GM23248 (cell line): ENCODE measurements at regions not wholly inside any gene's neighbourhood (a gene's known extent, or its start where the extent isn't known, plus 50 kb on each side); places are given as distances from the start of the nearest gene placed in this dataset.

Source experiments
- DNase-seq: peaks from one replicate; pipeline ENCODE4 v3.0.0-alpha.2; 2015
- H2AFZ ChIP-seq: fragments of 200-600 bp; sonication (generic); 2 replicates; pipeline ENCODE4 v1.6.1; 2016; ENCODE audit warnings: antibody characterized with exemption
- H3F3A ChIP-seq: fragments of 200-600 bp; sonication (generic); 2 replicates; pipeline ENCODE4 v1.6.1; 2016; ENCODE audit warnings: mild to moderate bottlenecking, antibody characterized with exemption, mixed run types; ENCODE audit not compliant: insufficient read depth
- H3K27ac ChIP-seq: fragments of 200-600 bp; sonication (generic); 2 replicates; pipeline ENCODE4 v1.5.1; 2016; ENCODE audit warnings: mild to moderate bottlenecking
- H3K27me3 ChIP-seq: fragments of 200-600 bp; sonication (generic); replicated peaks from 2 replicates; pipeline ENCODE4 v1.6.1; 2016; ENCODE audit warnings: mild to moderate bottlenecking; ENCODE audit not compliant: insufficient read depth
- H3K36me3 ChIP-seq: fragments of 200-600 bp; sonication (generic); 2 replicates; pipeline ENCODE4 v1.6.1; 2016; ENCODE audit warnings: low read depth, mild to moderate bottlenecking
- H3K4me1 ChIP-seq: fragments of 200-600 bp; sonication (generic); 2 replicates; pipeline ENCODE4 v1.6.1; 2016; ENCODE audit warnings: mild to moderate bottlenecking; ENCODE audit not compliant: insufficient read depth
- H3K4me2 ChIP-seq: fragments of 200-600 bp; sonication (generic); one replicate; pipeline ENCODE4 v1.6.1; 2016; ENCODE audit warnings: mild to moderate bottlenecking; ENCODE audit not compliant: unreplicated experiment
- H3K4me3 ChIP-seq: fragments of 200-600 bp; sonication (generic); 2 replicates; pipeline ENCODE4 v1.5.1; 2016; ENCODE audit warnings: mild to moderate bottlenecking
- H3K79me2 ChIP-seq: fragments of 200-600 bp; sonication (generic); 2 replicates; pipeline ENCODE4 v1.6.1; 2016; ENCODE audit warnings: mild to moderate bottlenecking; ENCODE audit not compliant: insufficient read depth
- H3K9ac ChIP-seq: fragments of 200-600 bp; sonication (generic); 2 replicates; pipeline ENCODE4 v1.6.1; 2016; ENCODE audit warnings: mild to moderate bottlenecking
- H3K9me2 ChIP-seq: fragments of 200-600 bp; sonication (generic); 2 replicates; pipeline ENCODE4 v1.6.1; 2016; ENCODE audit warnings: mixed run types, mild to moderate bottlenecking, moderate library complexity; ENCODE audit not compliant: insufficient read depth
- H3K9me3 ChIP-seq: fragments of 200-600 bp; sonication (generic); one replicate; pipeline ENCODE4 v1.6.1; 2017; ENCODE audit warnings: low read depth
- H4K20me1 ChIP-seq: fragments of 200-600 bp; sonication (generic); 2 replicates; pipeline ENCODE4 v1.6.0; 2016; ENCODE audit not compliant: insufficient read depth
- EZH2 ChIP-seq: fragments of 200-600 bp; sonication (generic); IDR thresholded peaks from 2 replicates; pipeline ENCODE4 v1.6.1; 2018; ENCODE audit warnings: antibody characterized with exemption, mild to moderate bottlenecking; ENCODE audit not compliant: insufficient read depth, poor library complexity, severe bottlenecking
- EZH2phosphoT487 ChIP-seq: fragments of 200-600 bp; sonication (generic); IDR thresholded peaks from 2 replicates; pipeline ENCODE4 v1.6.1; 2018; ENCODE audit warnings: antibody characterized with exemption, moderate library complexity, mild to moderate bottlenecking, low read depth; ENCODE audit not compliant: insufficient read depth
- WGBS, 2 experiments: methylation state at CpG; one replicate each; pipeline ENCODE4 v1.1.6; 2015 to 2017; ENCODE audit warnings: low lambda C conversion rate in 2 of 2, low coverage in 1 of 2; ENCODE audit errors: missing lambda C conversion rate in 2 of 2; 5-methylcytosine and 5-hydroxymethylcytosine counted together
- in situ Hi-C: fragments of 300-500 bp; cut with MboI; formaldehyde crosslinking; loops from 2 replicates; pipeline ENCODE4 v1.15.0; 2020

- no peak for TF ChIP-seq EZH2
- TF ChIP-seq EZH2phosphoT487, result no peak
- Histone ChIP-seq H3K36me3 (no peaks in the 10 kb centered on the region), H3K9ac (no peak overlapping the region), H3K27ac (no peak overlapping the region), H3K9me3 (no peaks in the 10 kb centered on the region), H3F3A (no peaks in the 10 kb centered on the region), H2AFZ (no peak overlapping the region), H4K20me1 (no peaks in the 10 kb centered on the region), H3K4me1 (no peaks in the 10 kb centered on the region), H3K4me3 (no peak overlapping the region), H3K27me3 (no peaks in the 10 kb centered on the region), H3K79me2 (no peaks in the 10 kb centered on the region), H3K4me2 (no peak overlapping the region), H3K9me2 (no peaks in the 10 kb centered on the region)
- 7% methylated on average over 4 to 5 of the region's 5 CpGs for WGBS, 2 experiments
- in situ Hi-C loops, result no loop called here
- no peak for DNase-seq
Measured at GRCh38 chr2:136436936-136437335, 319.0 kb upstream of the CXCR4 start.

- Histone ChIP-seq H3K4me1 (no peaks in the 10 kb centered on the region), H3K4me3 (no peak overlapping the region), H3K4me2 (no peak overlapping the region), H3K36me3 (no peaks in the 10 kb centered on the region), H3K27me3 (no peaks in the 10 kb centered on the region), H4K20me1 (no peaks in the 10 kb centered on the region), H3K79me2 (no peaks in the 10 kb centered on the region), H3F3A (no peaks in the 10 kb centered on the region), H3K9ac (no peak overlapping the region), H3K27ac (no peak overlapping the region), H2AFZ (no peak overlapping the region), H3K9me2 (no peaks in the 10 kb centered on the region), H3K9me3 (no peaks in the 10 kb centered on the region)
- TF ChIP-seq EZH2 (no peak), EZH2phosphoT487 (no peak)
- in situ Hi-C loops, result no loop called here
- no peak for DNase-seq
- WGBS, 2 experiments, result 6 to 9% methylated on average over 5 of the region's 5 CpGs
Measured at GRCh38 chr2:136434251-136434715, 316.3 kb upstream of the CXCR4 start.

GRCh38 chr2:136433261-136433660, 315.3 kb upstream of the CXCR4 start:
- no peak for DNase-seq
- Histone ChIP-seq H3K9me3 (no peaks in the 10 kb centered on the region), H3K9me2 (no peaks in the 10 kb centered on the region), H3K4me1 (no peaks in the 10 kb centered on the region), H3K36me3 (no peaks in the 10 kb centered on the region), H3K4me2 (no peak overlapping the region), H3K9ac (no peak overlapping the region), H2AFZ (no peak overlapping the region), H3K79me2 (no peaks in the 10 kb centered on the region), H3K27me3 (no peaks in the 10 kb centered on the region), H4K20me1 (no peaks in the 10 kb centered on the region), H3K27ac (no peak overlapping the region), H3F3A (no peaks in the 10 kb centered on the region), H3K4me3 (no peak overlapping the region)
- WGBS, 2 experiments, result 53 to 64% methylated on average over 3 of the region's 3 CpGs
- TF ChIP-seq EZH2phosphoT487 (no peak), EZH2 (no peak)
- in situ Hi-C loops, result no loop called here

- no peak overlapping the region; the same call in 1 of the 2 replicates for H2AFZ ChIP-seq
- peaks cover 8% of the 10 kb centered on the region for H3K27me3 ChIP-seq
- H3K9me2 ChIP-seq, result no peaks in the 10 kb centered on the region
- H3K4me2 ChIP-seq, result no peak overlapping the region
- H4K20me1 ChIP-seq, result no peaks in the 10 kb centered on the region
- no peaks in the 10 kb centered on the region for H3F3A ChIP-seq
- H3K27ac ChIP-seq, result no peak overlapping the region
- no peaks in the 10 kb centered on the region for H3K4me1 ChIP-seq
- 46 to 49% methylated on average over 7 of the region's 7 CpGs for WGBS, 2 experiments
- no peaks in the 10 kb centered on the region for H3K79me2 ChIP-seq
- in situ Hi-C loops, result loop anchor here (10.0 kb wide), 1 partner anchor 1411 kb away; no protein-coding TSS in a partner anchor
- H3K9ac ChIP-seq, result no peak overlapping the region
- H3K36me3 ChIP-seq, result no peaks in the 10 kb centered on the region
- no peak for DNase-seq
- H3K4me3 ChIP-seq, result no peak overlapping the region
- TF ChIP-seq EZH2phosphoT487 (no peak), EZH2 (no peak)
- H3K9me3 ChIP-seq, result no peaks in the 10 kb centered on the region
Measured at GRCh38 chr2:136424112-136424511, 306.2 kb upstream of the CXCR4 start.

GRCh38 chr2:136423516-136423996, 305.6 kb upstream of the CXCR4 start:
- DNase-seq, result peak; percentile 84
- no peak for TF ChIP-seq EZH2
- no peak for TF ChIP-seq EZH2phosphoT487
- no peaks in the 10 kb centered on the region for H4K20me1 ChIP-seq
- no peaks in the 10 kb centered on the region for H3K9me2 ChIP-seq
- H3F3A ChIP-seq, result no peaks in the 10 kb centered on the region
- H3K27ac ChIP-seq, result no peak overlapping the region
- H3K36me3 ChIP-seq, result no peaks in the 10 kb centered on the region
- no peaks in the 10 kb centered on the region for H3K9me3 ChIP-seq
- in situ Hi-C loops, result loop anchor here (10.0 kb wide), 1 partner anchor 1411 kb away; no protein-coding TSS in a partner anchor
- peak overlapping the region; percentile 84 for H2AFZ ChIP-seq
- H3K27me3 ChIP-seq, result peaks cover 8% of the 10 kb centered on the region
- peak overlapping the region; percentile 67 for H3K4me2 ChIP-seq
- WGBS, 2 experiments, result 2% methylated on average over 27 of the region's 27 CpGs
- H3K79me2 ChIP-seq, result no peaks in the 10 kb centered on the region
- peak overlapping the region; percentile 71 for H3K4me3 ChIP-seq
- no peaks in the 10 kb centered on the region for H3K4me1 ChIP-seq
- no peak overlapping the region for H3K9ac ChIP-seq
